ENCODE measurements at regions not wholly inside any gene's neighbourhood (a gene's known extent, or its start where the extent isn't known, plus 50 kb on each side); places are given as distances from the start of the nearest gene placed in this dataset.
"Not testable (repeated sequence)": the region's sequence is repeated elsewhere in the genome, so short reads cannot be mapped to it uniquely, and the experiment has no call there.

GRCh38 chrX:13494562-13494961, 74.8 kb upstream of the EGFL6 start:
- no peaks in the 10 kb centered on the region for H3K4me1 ChIP-seq
- H3K4me2 ChIP-seq = no peak overlapping the region
- no peak overlapping the region for H3K4me3 ChIP-seq
- no peak for TF ChIP-seq Cebpa-rat (IDR thresholded peaks at IDR 0.05)
- no peak overlapping the region for H3K9ac ChIP-seq
- H3K36me3 ChIP-seq = no peaks in the 10 kb centered on the region
- H3K27ac ChIP-seq = no peak overlapping the region
- peaks cover 11% of the 10 kb centered on the region; the same call in 1 of the 2 replicates for H4K20me1 ChIP-seq
- 0 out of 2 replicates have a peak, but pooled peaks cover 3% of the 10 kb centered on the region for H3K9me3 ChIP-seq
- H3K27me3 ChIP-seq = peaks cover 97% of the 10 kb centered on the region

GRCh38 chrX:13493659-13494058, 75.7 kb upstream of the EGFL6 start:
- TF ChIP-seq Cebpa-rat (IDR thresholded peaks at IDR 0.05) = no peak
- no peak overlapping the region for H3K4me3 ChIP-seq

GRCh38 chrX:13492286-13492685, 77.1 kb upstream of the EGFL6 start:
- Histone ChIP-seq H3K27me3 (peaks cover 94% of the 10 kb centered on the region), H3K4me2 (no peak overlapping the region), H3K36me3 (no peaks in the 10 kb centered on the region), H3K9me3 (0 out of 2 replicates have a peak, but pooled peaks cover 3% of the 10 kb centered on the region), H3K27ac (no peak overlapping the region), H3K4me3 (no peak overlapping the region), H4K20me1 (peaks cover 11% of the 10 kb centered on the region; the same call in 1 of the 2 replicates), H3K9ac (no peak overlapping the region), H3K4me1 (peaks cover 9% of the 10 kb centered on the region)
- no peak for TF ChIP-seq Cebpa-rat (IDR thresholded peaks at IDR 0.05)

More at GRCh38 chrX:13493659-13494058, 75.7 kb upstream of the EGFL6 start:
- 0 out of 2 replicates have a peak, but pooled peaks cover 3% of the 10 kb centered on the region for H3K9me3 ChIP-seq
- no peaks in the 10 kb centered on the region for H3K36me3 ChIP-seq
- no peak overlapping the region for H3K27ac ChIP-seq
- H4K20me1 ChIP-seq = peaks cover 11% of the 10 kb centered on the region; the same call in 1 of the 2 replicates
- H3K4me1 ChIP-seq = no peaks in the 10 kb centered on the region
- no peak overlapping the region for H3K9ac ChIP-seq
- H3K4me2 ChIP-seq = no peak overlapping the region
- peaks cover 97% of the 10 kb centered on the region for H3K27me3 ChIP-seq

GRCh38 chrX:13491061-13491460, 78.3 kb upstream of the EGFL6 start:
- Histone ChIP-seq H4K20me1 (peaks cover 8% of the 10 kb centered on the region; the same call in 1 of the 2 replicates), H3K4me2 (no peak overlapping the region), H3K9me3 (0 out of 2 replicates have a peak, but pooled peaks cover 3% of the 10 kb centered on the region), H3K4me3 (no peak overlapping the region), H3K36me3 (no peaks in the 10 kb centered on the region), H3K9ac (no peak overlapping the region), H3K4me1 (peaks cover 18% of the 10 kb centered on the region), H3K27me3 (peaks cover 96% of the 10 kb centered on the region), H3K27ac (no peak overlapping the region)
- TF ChIP-seq Cebpa-rat (IDR thresholded peaks at IDR 0.05) = no peak

GRCh38 chrX:13489454-13489853, 79.9 kb upstream of the EGFL6 start:
- Histone ChIP-seq H3K36me3 (no peaks in the 10 kb centered on the region), H3K9me3 (0 out of 2 replicates have a peak, but pooled peaks cover 3% of the 10 kb centered on the region), H4K20me1 (no peaks in the 10 kb centered on the region), H3K4me3 (no peak overlapping the region), H3K4me2 (no peak overlapping the region), H3K27ac (no peak overlapping the region), H3K4me1 (peaks cover 18% of the 10 kb centered on the region), H3K9ac (no peak overlapping the region), H3K27me3 (peaks cover 97% of the 10 kb centered on the region)
- no peak for TF ChIP-seq Cebpa-rat (IDR thresholded peaks at IDR 0.05)

GRCh38 chrX:13487731-13488505, 81.5 kb upstream of the EGFL6 start:
- Histone ChIP-seq H3K9ac (no peak overlapping the region), H3K4me2 (peak overlapping the region; percentile 54), H3K4me1 (peaks cover 18% of the 10 kb centered on the region), H3K4me3 (no peak overlapping the region), H3K27me3 (peaks cover 96% of the 10 kb centered on the region), H3K27ac (peak overlapping the region; percentile 42; the same call in 1 of the 2 replicates), H4K20me1 (no peaks in the 10 kb centered on the region), H3K9me3 (0 out of 2 replicates have a peak, but pooled peaks cover 3% of the 10 kb centered on the region), H3K36me3 (no peaks in the 10 kb centered on the region)
- TF ChIP-seq Cebpa-rat (IDR thresholded peaks at IDR 0.05) = peak; percentile 23; the same call in 1 of the 2 replicates

GRCh38 chrX:13485167-13485566, 84.2 kb upstream of the EGFL6 start:
- H3K4me1 ChIP-seq = peaks cover 18% of the 10 kb centered on the region
- no peaks in the 10 kb centered on the region for H3K36me3 ChIP-seq
- no peak for TF ChIP-seq Cebpa-rat (IDR thresholded peaks at IDR 0.05)
- no peak overlapping the region for H3K27ac ChIP-seq
- no peaks in the 10 kb centered on the region for H4K20me1 ChIP-seq
- no peaks in the 10 kb centered on the region for H3K9me3 ChIP-seq
- peaks cover 83% of the 10 kb centered on the region for H3K27me3 ChIP-seq
- H3K9ac ChIP-seq = no peak overlapping the region
- H3K4me2 ChIP-seq = no peak overlapping the region
- no peak overlapping the region for H3K4me3 ChIP-seq

GRCh38 chrX:13483773-13484172, 85.6 kb upstream of the EGFL6 start:
- Histone ChIP-seq H3K4me1 (peaks cover 18% of the 10 kb centered on the region), H3K4me3 (no peak overlapping the region), H3K36me3 (no peaks in the 10 kb centered on the region), H3K27me3 (peaks cover 83% of the 10 kb centered on the region), H4K20me1 (no peaks in the 10 kb centered on the region), H3K9me3 (no peaks in the 10 kb centered on the region), H3K27ac (no peak overlapping the region), H3K4me2 (no peak overlapping the region), H3K9ac (no peak overlapping the region)
- TF ChIP-seq Cebpa-rat (IDR thresholded peaks at IDR 0.05) = no peak

- Histone ChIP-seq H3K36me3 (no peaks in the 10 kb centered on the region), H3K4me2 (no peak overlapping the region), H3K9me3 (no peaks in the 10 kb centered on the region), H3K27me3 (peaks cover 86% of the 10 kb centered on the region), H3K4me1 (peaks cover 16% of the 10 kb centered on the region), H3K27ac (no peak overlapping the region), H3K9ac (no peak overlapping the region), H3K4me3 (no peak overlapping the region), H4K20me1 (no peaks in the 10 kb centered on the region)
- TF ChIP-seq Cebpa-rat (IDR thresholded peaks at IDR 0.05) = no peak
These were observed 86.5 kb upstream of the EGFL6 start for GRCh38 chrX:13482746-13483541.

GRCh38 chrX:13480780-13481179, 88.6 kb upstream of the EGFL6 start:
- not testable (repeated sequence) for H3K4me2 ChIP-seq, H3K9me3 ChIP-seq, H3K27ac ChIP-seq, H3K4me1 ChIP-seq, H3K4me3 ChIP-seq, H3K36me3 ChIP-seq, H3K9ac ChIP-seq, H4K20me1 ChIP-seq
- peaks cover 86% of the 10 kb centered on the region for H3K27me3 ChIP-seq

Data from BLaER1 (cell line).